22Rv1 (cell line): ENCODE measurements at regions not wholly inside any gene's neighbourhood (a gene's known extent, or its start where the extent isn't known, plus 50 kb on each side); places are given as distances from the start of the nearest gene placed in this dataset.

Experiments
- CTCF ChIP-seq: fragments of 450-650 bp; IDR thresholded peaks from 2 replicates; pipeline ENCODE4 v1.5.1; 2017; ENCODE audit warnings: mild to moderate bottlenecking
- ZFX ChIP-seq: fragments of 450-650 bp; IDR thresholded peaks from 2 replicates; pipeline ENCODE4 v1.6.1; 2017; ENCODE audit warnings: antibody characterized with exemption, borderline replicate concordance

GRCh38 chr9:97793067-97793466 is 60.0 kb upstream of the FOXE1 start:
- TF ChIP-seq CTCF (no peak), ZFX (no peak)
